Femur (tissue), 1 donor: ENCODE measurements at regions not wholly inside any gene's neighbourhood (a gene's known extent, or its start where the extent isn't known, plus 50 kb on each side); places are given as distances from the start of the nearest gene placed in this dataset.

Experiments
- DNase-seq: peaks from one replicate; pipeline ENCODE4 v3.0.0-alpha.2; 2017

GRCh38 chr9:36728651-36729520 is 156.2 kb downstream of the MELK start:
- peak; percentile 56 for DNase-seq

GRCh38 chr9:36729906-36730305 is 157.2 kb downstream of the MELK start:
- no peak for DNase-seq

- no peak for DNase-seq
These were observed 157.7 kb downstream of the MELK start for GRCh38 chr9:36730414-36730813.

- DNase-seq = no peak
These were observed 158.6 kb downstream of the MELK start for GRCh38 chr9:36731068-36731956.

GRCh38 chr9:36734737-36735136 is 162.0 kb downstream of the MELK start:
- DNase-seq = no peak

- no peak for DNase-seq
These were observed 164.0 kb downstream of the MELK start for GRCh38 chr9:36736648-36737047.

GRCh38 chr9:36738318-36738976 is 165.8 kb downstream of the MELK start:
- no peak for DNase-seq

GRCh38 chr9:36739373-36740116 is 166.8 kb downstream of the MELK start:
- no peak for DNase-seq

- no peak for DNase-seq
These were observed 169.6 kb downstream of the MELK start for GRCh38 chr9:36742264-36742663.

GRCh38 chr9:36744678-36745077 is 172.0 kb downstream of the MELK start:
- DNase-seq = no peak

GRCh38 chr9:36745977-36746376 is 173.3 kb downstream of the MELK start:
- no peak for DNase-seq

GRCh38 chr9:36746415-36746814 is 173.7 kb downstream of the MELK start:
- no peak for DNase-seq

GRCh38 chr9:36748322-36748899 is 175.7 kb downstream of the MELK start:
- DNase-seq = peak; percentile 57

- DNase-seq = no peak
These were observed 176.8 kb downstream of the MELK start for GRCh38 chr9:36749461-36749860.

- DNase-seq = no peak
These were observed 177.9 kb downstream of the MELK start for GRCh38 chr9:36750630-36751029.

- DNase-seq = no peak
These were observed 182.3 kb downstream of the MELK start for GRCh38 chr9:36755019-36755418.

GRCh38 chr9:36759141-36759540 is 186.4 kb downstream of the MELK start:
- DNase-seq = no peak

- DNase-seq = no peak
These were observed 187.3 kb downstream of the MELK start for GRCh38 chr9:36759976-36760375.

GRCh38 chr9:36760667-36761420 is 188.1 kb downstream of the MELK start:
- no peak for DNase-seq

GRCh38 chr9:36762958-36763357 is 190.3 kb downstream of the MELK start:
- no peak for DNase-seq

GRCh38 chr9:36763778-36764177 is 191.1 kb downstream of the MELK start:
- DNase-seq = no peak
